Lower lobe of right lung (tissue), 2 donors: ENCODE measurements at regions not wholly inside any gene's neighbourhood (a gene's known extent, or its start where the extent isn't known, plus 50 kb on each side); places are given as distances from the start of the nearest gene placed in this dataset.

ENCODE experiments used
- ATAC-seq, 2 donors: fragments of 200-7000 bp; cut with Tn5 transposase; one replicate each; pipeline ENCODE4 v1.9.1; 2020 to 2022; ENCODE audit warnings: mild to moderate bottlenecking in 2 of 2, moderate library complexity in 2 of 2
- DNase-seq: peaks from one replicate; pipeline ENCODE4 v3.0.0-alpha.2; 2020
- H3K27ac ChIP-seq: fragments of 200-600 bp; one replicate; pipeline ENCODE4 v1.8.0; 2022
- H3K27me3 ChIP-seq: fragments of 200-600 bp; one replicate; pipeline ENCODE4 v1.8.0; 2022; ENCODE audit warnings: low read depth
- H3K36me3 ChIP-seq: fragments of 200-600 bp; one replicate; pipeline ENCODE4 v1.8.0; 2022; ENCODE audit warnings: mild to moderate bottlenecking
- H3K4me1 ChIP-seq: fragments of 200-600 bp; one replicate; pipeline ENCODE4 v1.8.0; 2022
- H3K4me3 ChIP-seq: fragments of 200-600 bp; one replicate; pipeline ENCODE4 v1.8.0; 2022; ENCODE audit warnings: mild to moderate bottlenecking
- H3K9me3 ChIP-seq: fragments of 200-600 bp; one replicate; pipeline ENCODE4 v1.8.0; 2022
- intact Hi-C: fragments of 100-400 bp; cut with DNase I; formaldehyde crosslinking; loops from one replicate; pipeline ENCODE4 v1.11.0; 2022
- TF ChIP-seq, protein P1 (sequence below): fragments of 200-600 bp; IDR thresholded peaks from one replicate; pipeline ENCODE4 v1.8.0; 2022; ENCODE audit warnings: antibody characterized with exemption, mild to moderate bottlenecking
- donor health status: DM: no; HTN: yes; CAD: no; lungs with severe emphysema.

DNA sequence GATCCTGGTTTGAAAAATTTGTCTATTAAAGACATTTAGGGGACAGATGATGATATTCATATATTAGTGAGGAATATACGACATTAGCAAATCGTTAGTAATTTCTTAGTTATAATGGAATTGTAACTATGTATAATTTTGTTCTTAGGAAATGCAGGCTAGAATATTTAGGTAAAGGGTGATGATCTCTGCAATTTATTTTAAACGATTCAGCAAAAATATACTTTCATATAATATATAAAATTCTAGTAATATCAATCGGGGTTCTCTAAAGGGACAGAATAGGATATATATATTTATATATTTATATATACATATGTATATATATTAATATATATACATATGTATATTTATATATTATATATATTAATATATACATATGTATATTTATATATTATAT is 142.5 kb upstream of the DNAJC10 start:
- Histone ChIP-seq H3K4me1 (no peaks in the 10 kb centered on the region), H3K36me3 (no peaks in the 10 kb centered on the region), H3K27ac (no peak overlapping the region), H3K9me3 (no peaks in the 10 kb centered on the region), H3K27me3 (no peaks in the 10 kb centered on the region), H3K4me3 (no peak overlapping the region)
- TF ChIP-seq, protein P1, sequence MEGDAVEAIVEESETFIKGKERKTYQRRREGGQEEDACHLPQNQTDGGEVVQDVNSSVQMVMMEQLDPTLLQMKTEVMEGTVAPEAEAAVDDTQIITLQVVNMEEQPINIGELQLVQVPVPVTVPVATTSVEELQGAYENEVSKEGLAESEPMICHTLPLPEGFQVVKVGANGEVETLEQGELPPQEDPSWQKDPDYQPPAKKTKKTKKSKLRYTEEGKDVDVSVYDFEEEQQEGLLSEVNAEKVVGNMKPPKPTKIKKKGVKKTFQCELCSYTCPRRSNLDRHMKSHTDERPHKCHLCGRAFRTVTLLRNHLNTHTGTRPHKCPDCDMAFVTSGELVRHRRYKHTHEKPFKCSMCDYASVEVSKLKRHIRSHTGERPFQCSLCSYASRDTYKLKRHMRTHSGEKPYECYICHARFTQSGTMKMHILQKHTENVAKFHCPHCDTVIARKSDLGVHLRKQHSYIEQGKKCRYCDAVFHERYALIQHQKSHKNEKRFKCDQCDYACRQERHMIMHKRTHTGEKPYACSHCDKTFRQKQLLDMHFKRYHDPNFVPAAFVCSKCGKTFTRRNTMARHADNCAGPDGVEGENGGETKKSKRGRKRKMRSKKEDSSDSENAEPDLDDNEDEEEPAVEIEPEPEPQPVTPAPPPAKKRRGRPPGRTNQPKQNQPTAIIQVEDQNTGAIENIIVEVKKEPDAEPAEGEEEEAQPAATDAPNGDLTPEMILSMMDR, result no peak
- no peak for ATAC-seq
- intact Hi-C loops, result no loop called here
- DNase-seq, result no peak

DNA sequence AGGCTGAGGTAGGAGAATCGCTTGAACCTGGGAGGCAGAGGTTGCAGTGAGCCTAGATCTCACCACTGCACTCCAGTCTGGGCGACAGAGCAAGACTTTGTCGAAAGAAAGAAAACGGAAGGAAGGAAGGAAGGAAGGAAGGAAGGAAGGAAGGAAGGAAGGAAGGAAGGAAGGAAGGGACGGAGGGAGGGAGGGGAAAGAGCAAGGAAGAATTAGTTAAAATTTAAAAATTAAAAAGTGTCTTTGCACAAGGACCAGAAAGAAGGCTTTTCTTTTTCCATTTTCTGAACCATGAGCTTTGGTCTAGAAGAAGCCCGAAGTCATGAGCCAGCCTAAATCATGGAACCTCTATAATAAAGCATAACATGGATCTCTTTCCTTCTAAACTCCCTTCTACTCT is 138.2 kb upstream of the DNAJC10 start:
- Histone ChIP-seq H3K9me3 (no peaks in the 10 kb centered on the region), H3K4me3 (no peak overlapping the region), H3K27ac (no peak overlapping the region), H3K27me3 (no peaks in the 10 kb centered on the region), H3K4me1 (no peaks in the 10 kb centered on the region), H3K36me3 (no peaks in the 10 kb centered on the region)
- TF ChIP-seq, protein P1, result no peak
- ATAC-seq (no peak), DNase-seq (no peak)
- intact Hi-C loops, result no loop called here

DNA sequence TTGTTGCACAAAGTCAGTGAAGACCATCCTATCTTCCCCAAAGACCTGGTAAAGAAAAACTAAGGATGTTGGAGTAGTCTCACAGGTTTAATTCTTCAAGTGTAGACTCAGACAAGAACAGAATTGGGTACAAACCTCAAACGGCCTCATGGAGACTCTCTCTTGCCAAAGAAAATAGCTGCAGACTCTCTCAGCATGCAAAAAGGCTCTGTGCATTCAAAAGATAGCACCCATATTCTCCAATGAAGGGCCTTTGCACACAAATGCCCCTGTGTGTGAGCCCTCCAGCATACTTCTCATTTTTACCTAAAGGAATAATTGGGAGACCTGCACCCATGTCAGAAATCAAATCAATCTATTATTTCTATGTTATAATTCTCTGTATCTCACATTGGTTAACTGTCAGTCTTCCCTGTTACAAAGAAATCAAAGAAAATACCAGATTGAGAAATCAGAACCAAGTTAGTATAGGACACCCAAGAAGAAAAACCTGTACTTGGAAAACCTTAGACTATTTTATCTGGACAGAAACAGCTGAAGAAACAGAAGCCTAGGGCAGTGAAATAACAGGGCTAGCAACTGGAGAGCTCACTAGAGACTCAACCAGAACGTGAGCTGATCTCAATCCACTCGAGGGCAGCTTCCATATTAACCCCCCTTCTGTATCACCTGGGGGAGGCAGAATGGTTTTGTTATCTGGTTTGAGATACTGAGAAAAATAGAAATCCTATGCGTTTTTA is 134.7 kb upstream of the DNAJC10 start:
- intact Hi-C loops, result no loop called here
- Histone ChIP-seq H3K4me1 (no peaks in the 10 kb centered on the region), H3K27ac (no peak overlapping the region), H3K27me3 (no peaks in the 10 kb centered on the region), H3K36me3 (no peaks in the 10 kb centered on the region), H3K9me3 (no peaks in the 10 kb centered on the region), H3K4me3 (no peak overlapping the region)
- TF ChIP-seq, protein P1, result no peak
- DNase-seq (no peak), ATAC-seq (no peak)

DNA sequence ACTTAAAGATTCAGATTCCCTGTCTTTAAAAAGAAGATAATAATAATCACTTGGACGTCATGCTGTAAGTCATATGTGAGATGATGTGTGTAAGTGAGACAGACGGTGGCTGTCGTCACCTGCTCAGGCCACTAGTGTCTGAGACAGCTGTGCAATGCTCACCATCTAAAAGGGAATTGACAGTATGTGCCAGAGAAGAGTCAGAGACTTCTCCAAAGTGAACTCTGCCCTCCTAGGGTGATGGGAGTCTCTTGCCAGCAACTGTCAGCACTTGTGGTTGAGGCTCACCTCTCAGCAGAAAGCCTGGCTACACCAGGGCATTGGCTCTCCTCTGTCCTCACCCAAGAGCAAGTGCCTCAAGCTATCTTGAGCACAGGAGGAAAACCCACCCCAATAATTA is 131.6 kb upstream of the DNAJC10 start:
- DNase-seq, result no peak
- TF ChIP-seq, protein P1, result no peak
- no peak for ATAC-seq
- H3K4me3 ChIP-seq, result no peak overlapping the region
- intact Hi-C loops, result no loop called here
- H3K27me3 ChIP-seq, result no peaks in the 10 kb centered on the region
- no peaks in the 10 kb centered on the region for H3K4me1 ChIP-seq
- no peaks in the 10 kb centered on the region for H3K36me3 ChIP-seq
- no peaks in the 10 kb centered on the region for H3K9me3 ChIP-seq
- H3K27ac ChIP-seq, result no peak overlapping the region

DNA sequence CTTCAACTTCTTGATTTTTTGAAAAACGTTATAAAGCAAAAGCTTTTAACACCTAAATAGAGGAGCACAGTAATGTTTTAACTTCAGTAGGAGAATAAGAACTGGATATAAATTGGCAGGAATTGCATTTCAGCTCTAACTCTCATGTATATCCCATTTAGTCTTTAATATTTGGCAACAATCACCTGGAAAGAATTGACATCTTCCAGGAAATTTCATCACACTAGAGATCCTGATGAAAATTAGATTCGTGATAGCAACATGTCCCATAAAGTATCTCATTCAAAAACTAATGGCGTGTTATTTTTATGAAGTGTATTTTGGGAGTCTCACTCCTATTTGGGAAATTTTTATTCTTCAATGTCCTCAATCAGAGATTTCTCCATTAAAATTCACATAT is 131.1 kb upstream of the DNAJC10 start:
- no peak overlapping the region for H3K27ac ChIP-seq
- H3K36me3 ChIP-seq, result no peaks in the 10 kb centered on the region
- TF ChIP-seq, protein P1, result no peak
- no peaks in the 10 kb centered on the region for H3K4me1 ChIP-seq
- DNase-seq (no peak), ATAC-seq (no peak)
- no peaks in the 10 kb centered on the region for H3K9me3 ChIP-seq
- intact Hi-C loops, result no loop called here
- no peak overlapping the region for H3K4me3 ChIP-seq
- no peaks in the 10 kb centered on the region for H3K27me3 ChIP-seq
